ENCODE measurements at regions not wholly inside any gene's neighbourhood (a gene's known extent, or its start where the extent isn't known, plus 50 kb on each side); places are given as distances from the start of the nearest gene placed in this dataset.

DNA sequence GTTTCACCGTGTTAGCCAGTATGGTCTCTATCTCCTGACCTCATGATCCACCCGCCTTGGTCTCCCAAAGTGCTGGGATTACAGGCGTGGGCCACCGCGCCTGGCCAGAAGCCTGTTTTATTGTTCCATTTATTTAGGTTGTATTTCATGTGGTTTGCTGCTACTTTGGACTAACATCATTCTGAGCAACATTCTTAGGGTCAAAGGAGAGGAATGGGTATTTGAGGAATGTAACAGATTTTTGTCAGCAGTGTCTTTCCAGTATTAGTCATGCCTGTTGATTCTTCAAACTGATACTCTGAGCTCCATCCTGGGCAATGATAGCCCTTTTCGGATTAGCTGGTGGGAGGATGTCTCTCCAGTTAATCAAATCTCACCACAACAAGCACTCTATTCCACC lies 213.0 kb upstream of the CITED2 start:
- TF ChIP-seq CTCF (IDR thresholded peaks at IDR 0.05) (no peak), POLR2A (IDR thresholded peaks at IDR 0.05) (no peak)
